Liver (tissue), 3 donors: ENCODE measurements at regions not wholly inside any gene's neighbourhood (a gene's known extent, or its start where the extent isn't known, plus 50 kb on each side); places are given as distances from the start of the nearest gene placed in this dataset.

Experiments used
- EGR1 ChIP-seq, 2 donors: IDR thresholded peaks; 2 replicates each; pipeline ENCODE4 v1.6.1; 2016 to 2018; ENCODE audit warnings: antibody characterized with exemption in 2 of 2, low read depth in 2 of 2
- GABPA ChIP-seq, 2 donors: IDR thresholded peaks in 1 of 2; conservative IDR thresholded peaks in 1 of 2; 2 replicates each; pipeline ENCODE4 v1.6.1; 2016; ENCODE audit warnings: antibody characterized with exemption in 2 of 2, mild to moderate bottlenecking in 1 of 2, moderate library complexity in 1 of 2
- HNF4G ChIP-seq: IDR thresholded peaks from 2 replicates; pipeline ENCODE4 v1.6.1; 2016; ENCODE audit warnings: antibody characterized with exemption
- JUND ChIP-seq, 2 donors: IDR thresholded peaks; 2 replicates each; pipeline ENCODE4 v1.6.1; 2016; ENCODE audit warnings: antibody characterized with exemption in 2 of 2
- RAD21 ChIP-seq, 2 donors: IDR thresholded peaks; 2 replicates each; pipeline ENCODE4 v1.6.1; 2016; ENCODE audit warnings: antibody characterized with exemption in 2 of 2, mild to moderate bottlenecking in 2 of 2
- RXRA ChIP-seq, 2 donors: IDR thresholded peaks; 2 replicates each; pipeline ENCODE4 v1.6.1; 2017 to 2018; ENCODE audit warnings: antibody characterized with exemption in 2 of 2, mild to moderate bottlenecking in 1 of 2
- TAF1 ChIP-seq: conservative IDR thresholded peaks from 2 replicates; pipeline ENCODE4 v1.6.1; 2016; ENCODE audit warnings: antibody characterized with exemption, mild to moderate bottlenecking
- YY1 ChIP-seq: IDR thresholded peaks from 2 replicates; pipeline ENCODE4 v1.6.1; 2016; ENCODE audit warnings: antibody characterized with exemption, mild to moderate bottlenecking
- TF ChIP-seq, protein P1 (sequence below): fragments of 150-350 bp; IDR thresholded peaks from 2 replicates; pipeline ENCODE4 v1.5.1; 2017; ENCODE audit warnings: improper control_type of control experiment, low read depth, low read length; ENCODE audit not compliant: missing input control
- TF ChIP-seq, protein P2 (sequence below): IDR thresholded peaks from 2 replicates; pipeline ENCODE4 v1.6.1; 2016; ENCODE audit warnings: antibody characterized with exemption
- TF ChIP-seq, protein P3 (sequence below): IDR thresholded peaks from 2 replicates; pipeline ENCODE4 v1.6.1; 2016; ENCODE audit warnings: antibody characterized with exemption, mild to moderate bottlenecking
- TF ChIP-seq, protein P4 (sequence below): IDR thresholded peaks from 2 replicates; pipeline ENCODE4 v1.6.1; 2016; ENCODE audit warnings: antibody characterized with exemption
- TF ChIP-seq, protein P5 (sequence below): IDR thresholded peaks from 2 replicates; pipeline ENCODE4 v1.6.1; 2016; ENCODE audit warnings: antibody characterized with exemption
- donor health status: healthy.
- donor health status: healthy.

DNA sequence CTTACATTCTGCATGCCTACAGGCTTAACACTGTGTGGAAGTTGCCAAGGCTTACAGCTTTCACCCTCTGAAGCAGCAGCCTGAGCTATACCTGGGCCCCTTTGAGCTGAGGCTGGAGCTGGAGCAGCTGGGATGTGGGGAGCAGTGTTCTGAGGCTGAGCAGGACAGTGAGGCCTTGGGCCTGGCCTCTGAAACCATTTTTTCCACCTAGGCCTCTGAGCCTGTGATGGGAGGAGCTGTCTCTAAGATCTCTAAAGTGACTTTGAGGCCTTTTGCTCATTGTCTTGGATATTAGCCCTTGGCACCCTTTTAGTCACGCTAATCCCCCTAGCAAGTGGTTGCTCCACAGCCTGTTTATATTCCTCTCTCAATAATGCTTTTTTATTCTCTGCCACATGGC is 59.9 kb upstream of the ZBED5 start:
- no peak for TF ChIP-seq RAD21 (IDR thresholded peaks at IDR 0.05)
- no peak for TF ChIP-seq RXRA (IDR thresholded peaks at IDR 0.05)
- TF ChIP-seq, protein P1, sequence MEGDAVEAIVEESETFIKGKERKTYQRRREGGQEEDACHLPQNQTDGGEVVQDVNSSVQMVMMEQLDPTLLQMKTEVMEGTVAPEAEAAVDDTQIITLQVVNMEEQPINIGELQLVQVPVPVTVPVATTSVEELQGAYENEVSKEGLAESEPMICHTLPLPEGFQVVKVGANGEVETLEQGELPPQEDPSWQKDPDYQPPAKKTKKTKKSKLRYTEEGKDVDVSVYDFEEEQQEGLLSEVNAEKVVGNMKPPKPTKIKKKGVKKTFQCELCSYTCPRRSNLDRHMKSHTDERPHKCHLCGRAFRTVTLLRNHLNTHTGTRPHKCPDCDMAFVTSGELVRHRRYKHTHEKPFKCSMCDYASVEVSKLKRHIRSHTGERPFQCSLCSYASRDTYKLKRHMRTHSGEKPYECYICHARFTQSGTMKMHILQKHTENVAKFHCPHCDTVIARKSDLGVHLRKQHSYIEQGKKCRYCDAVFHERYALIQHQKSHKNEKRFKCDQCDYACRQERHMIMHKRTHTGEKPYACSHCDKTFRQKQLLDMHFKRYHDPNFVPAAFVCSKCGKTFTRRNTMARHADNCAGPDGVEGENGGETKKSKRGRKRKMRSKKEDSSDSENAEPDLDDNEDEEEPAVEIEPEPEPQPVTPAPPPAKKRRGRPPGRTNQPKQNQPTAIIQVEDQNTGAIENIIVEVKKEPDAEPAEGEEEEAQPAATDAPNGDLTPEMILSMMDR, result no peak
- no peak for TF ChIP-seq YY1
- TF ChIP-seq, protein P2, sequence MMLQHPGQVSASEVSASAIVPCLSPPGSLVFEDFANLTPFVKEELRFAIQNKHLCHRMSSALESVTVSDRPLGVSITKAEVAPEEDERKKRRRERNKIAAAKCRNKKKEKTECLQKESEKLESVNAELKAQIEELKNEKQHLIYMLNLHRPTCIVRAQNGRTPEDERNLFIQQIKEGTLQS, result no peak
- no peak for TF ChIP-seq EGR1 (IDR thresholded peaks at IDR 0.05; ENCODE audit: low read depth in 2 of 2)
- TF ChIP-seq TAF1, result no peak
- no peak for TF ChIP-seq HNF4G
- TF ChIP-seq, protein P3, sequence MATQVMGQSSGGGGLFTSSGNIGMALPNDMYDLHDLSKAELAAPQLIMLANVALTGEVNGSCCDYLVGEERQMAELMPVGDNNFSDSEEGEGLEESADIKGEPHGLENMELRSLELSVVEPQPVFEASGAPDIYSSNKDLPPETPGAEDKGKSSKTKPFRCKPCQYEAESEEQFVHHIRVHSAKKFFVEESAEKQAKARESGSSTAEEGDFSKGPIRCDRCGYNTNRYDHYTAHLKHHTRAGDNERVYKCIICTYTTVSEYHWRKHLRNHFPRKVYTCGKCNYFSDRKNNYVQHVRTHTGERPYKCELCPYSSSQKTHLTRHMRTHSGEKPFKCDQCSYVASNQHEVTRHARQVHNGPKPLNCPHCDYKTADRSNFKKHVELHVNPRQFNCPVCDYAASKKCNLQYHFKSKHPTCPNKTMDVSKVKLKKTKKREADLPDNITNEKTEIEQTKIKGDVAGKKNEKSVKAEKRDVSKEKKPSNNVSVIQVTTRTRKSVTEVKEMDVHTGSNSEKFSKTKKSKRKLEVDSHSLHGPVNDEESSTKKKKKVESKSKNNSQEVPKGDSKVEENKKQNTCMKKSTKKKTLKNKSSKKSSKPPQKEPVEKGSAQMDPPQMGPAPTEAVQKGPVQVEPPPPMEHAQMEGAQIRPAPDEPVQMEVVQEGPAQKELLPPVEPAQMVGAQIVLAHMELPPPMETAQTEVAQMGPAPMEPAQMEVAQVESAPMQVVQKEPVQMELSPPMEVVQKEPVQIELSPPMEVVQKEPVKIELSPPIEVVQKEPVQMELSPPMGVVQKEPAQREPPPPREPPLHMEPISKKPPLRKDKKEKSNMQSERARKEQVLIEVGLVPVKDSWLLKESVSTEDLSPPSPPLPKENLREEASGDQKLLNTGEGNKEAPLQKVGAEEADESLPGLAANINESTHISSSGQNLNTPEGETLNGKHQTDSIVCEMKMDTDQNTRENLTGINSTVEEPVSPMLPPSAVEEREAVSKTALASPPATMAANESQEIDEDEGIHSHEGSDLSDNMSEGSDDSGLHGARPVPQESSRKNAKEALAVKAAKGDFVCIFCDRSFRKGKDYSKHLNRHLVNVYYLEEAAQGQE, result no peak
- TF ChIP-seq, protein P4, sequence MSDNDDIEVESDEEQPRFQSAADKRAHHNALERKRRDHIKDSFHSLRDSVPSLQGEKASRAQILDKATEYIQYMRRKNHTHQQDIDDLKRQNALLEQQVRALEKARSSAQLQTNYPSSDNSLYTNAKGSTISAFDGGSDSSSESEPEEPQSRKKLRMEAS, result no peak
- no peak for TF ChIP-seq JUND (IDR thresholded peaks at IDR 0.05)
- no peak for TF ChIP-seq GABPA (IDR thresholded peaks at IDR 0.05 in 1 of 2, conservative IDR thresholded peaks at IDR 0.05 in 1 of 2)
- TF ChIP-seq, protein P5, sequence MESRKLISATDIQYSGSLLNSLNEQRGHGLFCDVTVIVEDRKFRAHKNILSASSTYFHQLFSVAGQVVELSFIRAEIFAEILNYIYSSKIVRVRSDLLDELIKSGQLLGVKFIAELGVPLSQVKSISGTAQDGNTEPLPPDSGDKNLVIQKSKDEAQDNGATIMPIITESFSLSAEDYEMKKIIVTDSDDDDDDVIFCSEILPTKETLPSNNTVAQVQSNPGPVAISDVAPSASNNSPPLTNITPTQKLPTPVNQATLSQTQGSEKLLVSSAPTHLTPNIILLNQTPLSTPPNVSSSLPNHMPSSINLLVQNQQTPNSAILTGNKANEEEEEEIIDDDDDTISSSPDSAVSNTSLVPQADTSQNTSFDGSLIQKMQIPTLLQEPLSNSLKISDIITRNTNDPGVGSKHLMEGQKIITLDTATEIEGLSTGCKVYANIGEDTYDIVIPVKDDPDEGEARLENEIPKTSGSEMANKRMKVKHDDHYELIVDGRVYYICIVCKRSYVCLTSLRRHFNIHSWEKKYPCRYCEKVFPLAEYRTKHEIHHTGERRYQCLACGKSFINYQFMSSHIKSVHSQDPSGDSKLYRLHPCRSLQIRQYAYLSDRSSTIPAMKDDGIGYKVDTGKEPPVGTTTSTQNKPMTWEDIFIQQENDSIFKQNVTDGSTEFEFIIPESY, result no peak
